ENCODE measurements at regions not wholly inside any gene's neighbourhood (a gene's known extent, or its start where the extent isn't known, plus 50 kb on each side); places are given as distances from the start of the nearest gene placed in this dataset.

DNA sequence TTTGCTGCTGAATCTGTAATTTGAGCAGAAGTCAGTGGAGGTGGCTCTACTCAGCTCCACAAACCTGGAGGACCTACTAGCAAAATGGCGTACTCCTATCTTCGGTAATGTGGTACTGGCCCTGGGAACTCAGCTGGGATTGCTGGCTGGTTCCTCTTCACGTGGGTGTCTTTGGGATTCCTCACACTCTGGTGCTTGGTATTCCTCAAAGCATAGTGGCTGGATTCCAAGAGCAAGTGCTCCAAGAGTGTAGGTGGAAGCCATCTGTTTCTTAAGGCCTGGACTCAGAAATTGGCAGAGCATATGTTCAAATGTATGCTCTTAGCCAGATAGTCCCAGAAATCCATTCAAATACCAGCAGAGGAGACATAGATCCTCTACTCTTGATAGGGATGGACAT, 281.9 kb upstream of the CDH7 start:
- TF ChIP-seq, protein P1, sequence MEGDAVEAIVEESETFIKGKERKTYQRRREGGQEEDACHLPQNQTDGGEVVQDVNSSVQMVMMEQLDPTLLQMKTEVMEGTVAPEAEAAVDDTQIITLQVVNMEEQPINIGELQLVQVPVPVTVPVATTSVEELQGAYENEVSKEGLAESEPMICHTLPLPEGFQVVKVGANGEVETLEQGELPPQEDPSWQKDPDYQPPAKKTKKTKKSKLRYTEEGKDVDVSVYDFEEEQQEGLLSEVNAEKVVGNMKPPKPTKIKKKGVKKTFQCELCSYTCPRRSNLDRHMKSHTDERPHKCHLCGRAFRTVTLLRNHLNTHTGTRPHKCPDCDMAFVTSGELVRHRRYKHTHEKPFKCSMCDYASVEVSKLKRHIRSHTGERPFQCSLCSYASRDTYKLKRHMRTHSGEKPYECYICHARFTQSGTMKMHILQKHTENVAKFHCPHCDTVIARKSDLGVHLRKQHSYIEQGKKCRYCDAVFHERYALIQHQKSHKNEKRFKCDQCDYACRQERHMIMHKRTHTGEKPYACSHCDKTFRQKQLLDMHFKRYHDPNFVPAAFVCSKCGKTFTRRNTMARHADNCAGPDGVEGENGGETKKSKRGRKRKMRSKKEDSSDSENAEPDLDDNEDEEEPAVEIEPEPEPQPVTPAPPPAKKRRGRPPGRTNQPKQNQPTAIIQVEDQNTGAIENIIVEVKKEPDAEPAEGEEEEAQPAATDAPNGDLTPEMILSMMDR (IDR thresholded peaks at IDR 0.05), result no peak
- TF ChIP-seq POLR2A (IDR thresholded peaks at IDR 0.05; ENCODE audit: low read depth), result no peak

Measured in esophagus muscularis mucosa (tissue), 3 donors.